NT2/D1 (cell line): ENCODE measurements at regions not wholly inside any gene's neighbourhood (a gene's known extent, or its start where the extent isn't known, plus 50 kb on each side); places are given as distances from the start of the nearest gene placed in this dataset.

Source experiments
- SUZ12 ChIP-seq: IDR thresholded peaks from 2 replicates; pipeline ENCODE4 v1.6.1; 2011; ENCODE audit not compliant: insufficient read length, insufficient read depth; ENCODE audit errors: extremely low read depth
- YY1 ChIP-seq: IDR thresholded peaks from 2 replicates; pipeline ENCODE4 v1.6.1; 2011; ENCODE audit not compliant: insufficient read length, insufficient read depth
- ZNF274 ChIP-seq: IDR thresholded peaks from 2 replicates; pipeline ENCODE4 v1.6.1; 2011; ENCODE audit warnings: mild to moderate bottlenecking, low read depth, low read length

DNA sequence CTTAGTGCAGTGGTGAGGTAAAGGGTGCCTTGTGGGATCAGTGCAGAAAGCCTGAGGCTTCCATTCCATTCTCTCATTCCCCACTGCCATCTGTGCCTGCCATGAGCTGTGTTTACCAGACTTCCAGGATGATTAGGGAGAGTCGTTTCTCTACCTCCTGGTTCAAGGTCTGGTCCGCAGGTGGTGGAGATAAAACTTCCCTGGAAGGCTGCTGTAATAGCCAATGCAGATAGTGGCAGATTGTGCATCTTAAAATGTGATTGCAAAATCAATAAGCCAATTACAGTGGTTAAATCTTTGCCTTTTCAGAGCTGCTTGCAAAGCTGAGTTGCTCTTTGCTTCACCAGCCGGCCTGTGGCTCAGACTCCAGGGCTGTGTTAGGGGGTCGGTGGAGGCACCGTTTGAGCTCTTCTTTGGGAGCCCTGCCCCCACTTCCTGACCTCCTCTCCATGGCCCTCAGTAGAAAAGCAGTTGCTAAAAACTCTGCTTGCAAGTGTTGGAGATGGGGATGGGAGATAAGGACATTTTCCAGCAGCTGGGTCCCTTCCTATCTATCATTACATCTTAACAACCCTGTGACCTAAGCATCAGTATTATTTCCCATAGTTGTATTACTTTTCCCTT lies 95.2 kb upstream of the HS6ST1 start:
- TF ChIP-seq YY1 (no peak), SUZ12 (no peak), ZNF274 (no peak)
